Bronchial epithelial cell (primary cell): ENCODE measurements at regions not wholly inside any gene's neighbourhood (a gene's known extent, or its start where the extent isn't known, plus 50 kb on each side); places are given as distances from the start of the nearest gene placed in this dataset.

Experiments
- DNase-seq: peaks from one replicate; pipeline ENCODE4 v3.0.0-alpha.2; 2010; ENCODE audit warnings: low read depth
- FAIRE-seq: peaks from 2 replicates; lab custom pipeline; 2011; peaks lifted over from hg19 to GRCh38; lab: Jason Lieb, UNC
- H3K27me3 ChIP-seq: 2 replicates; pipeline ENCODE4 v1.5.1; 2011; ENCODE audit warnings: low read length; ENCODE audit not compliant: control insufficient read depth, insufficient read depth
- H3K36me3 ChIP-seq: 2 replicates; pipeline ENCODE4 v1.5.1; 2011; ENCODE audit warnings: low read length; ENCODE audit not compliant: control insufficient read depth, insufficient read depth
- H3K4me3 ChIP-seq: 2 replicates; pipeline ENCODE4 v1.5.1; 2011; ENCODE audit warnings: mild to moderate bottlenecking, low read depth, low read length, control low read depth
- TF ChIP-seq, protein P1 (sequence below): IDR thresholded peaks from 2 replicates; pipeline ENCODE4 v1.5.1; 2011; ENCODE audit warnings: mild to moderate bottlenecking, moderate library complexity, low read length, control low read depth, inconsistent platforms; ENCODE audit not compliant: insufficient read depth, severe bottlenecking

DNA sequence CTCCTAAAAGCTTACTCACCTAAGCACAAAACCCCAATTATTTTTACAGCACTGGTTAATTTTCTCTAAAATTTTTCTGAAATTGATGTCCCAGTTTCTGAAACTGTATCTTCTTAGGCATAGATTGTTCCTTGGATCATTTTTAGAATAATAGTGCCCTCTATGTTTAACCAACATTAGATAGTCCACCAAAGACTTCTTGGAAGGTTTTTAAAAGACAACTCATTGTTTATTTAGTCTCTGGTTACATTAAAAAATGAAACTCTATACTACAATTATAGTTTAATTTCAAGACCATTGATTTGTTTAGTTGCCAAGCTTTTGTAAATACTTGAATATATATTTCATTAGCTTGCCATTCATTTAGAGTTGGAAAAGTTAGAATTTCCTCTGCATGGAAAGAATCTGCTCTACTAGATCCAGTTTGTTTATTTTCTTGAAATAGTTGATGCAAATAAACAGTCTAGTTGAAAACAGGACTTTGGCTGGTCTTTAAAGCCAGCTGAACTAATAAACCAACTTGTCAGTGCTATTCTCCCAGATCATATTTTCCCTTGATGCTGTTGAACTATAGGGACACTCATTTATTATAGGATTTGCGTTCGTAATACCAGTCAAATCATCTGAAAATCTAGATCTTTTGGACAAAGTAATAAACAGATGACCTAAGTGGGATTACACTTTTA is 990.5 kb downstream of the TLE1 start:
- H3K4me3 ChIP-seq: no peak overlapping the region
- TF ChIP-seq, protein P1, sequence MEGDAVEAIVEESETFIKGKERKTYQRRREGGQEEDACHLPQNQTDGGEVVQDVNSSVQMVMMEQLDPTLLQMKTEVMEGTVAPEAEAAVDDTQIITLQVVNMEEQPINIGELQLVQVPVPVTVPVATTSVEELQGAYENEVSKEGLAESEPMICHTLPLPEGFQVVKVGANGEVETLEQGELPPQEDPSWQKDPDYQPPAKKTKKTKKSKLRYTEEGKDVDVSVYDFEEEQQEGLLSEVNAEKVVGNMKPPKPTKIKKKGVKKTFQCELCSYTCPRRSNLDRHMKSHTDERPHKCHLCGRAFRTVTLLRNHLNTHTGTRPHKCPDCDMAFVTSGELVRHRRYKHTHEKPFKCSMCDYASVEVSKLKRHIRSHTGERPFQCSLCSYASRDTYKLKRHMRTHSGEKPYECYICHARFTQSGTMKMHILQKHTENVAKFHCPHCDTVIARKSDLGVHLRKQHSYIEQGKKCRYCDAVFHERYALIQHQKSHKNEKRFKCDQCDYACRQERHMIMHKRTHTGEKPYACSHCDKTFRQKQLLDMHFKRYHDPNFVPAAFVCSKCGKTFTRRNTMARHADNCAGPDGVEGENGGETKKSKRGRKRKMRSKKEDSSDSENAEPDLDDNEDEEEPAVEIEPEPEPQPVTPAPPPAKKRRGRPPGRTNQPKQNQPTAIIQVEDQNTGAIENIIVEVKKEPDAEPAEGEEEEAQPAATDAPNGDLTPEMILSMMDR: no peak
- FAIRE-seq: no peak

DNA sequence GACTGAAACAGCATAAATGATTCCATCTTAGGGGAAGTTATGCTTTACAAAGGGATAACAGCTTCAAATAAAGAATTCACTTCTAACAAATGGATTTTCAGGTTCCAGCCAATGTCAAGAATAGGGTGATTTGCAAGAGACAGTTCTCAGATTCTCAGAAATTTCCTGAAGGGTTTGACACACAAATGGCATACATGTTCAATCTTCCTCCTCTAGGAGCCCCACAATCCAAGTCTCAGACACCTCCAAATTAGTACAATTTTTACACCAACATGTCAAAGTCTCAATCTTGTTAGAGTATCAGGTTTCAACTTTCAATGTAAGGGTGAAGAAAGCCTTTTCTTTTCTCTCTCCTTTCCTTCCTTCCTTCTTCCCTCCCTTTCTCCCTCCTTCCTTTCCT is 996.6 kb downstream of the TLE1 start:
- no peak overlapping the region for H3K4me3 ChIP-seq
- no peaks in the 10 kb centered on the region for H3K27me3 ChIP-seq
- FAIRE-seq (no peak), DNase-seq (no peak)
- no peaks in the 10 kb centered on the region for H3K36me3 ChIP-seq
- TF ChIP-seq, protein P1: no peak

More for the DNA sequence above, 990.5 kb downstream of the TLE1 start:
- H3K27me3 ChIP-seq: no peaks in the 10 kb centered on the region
- no peak for DNase-seq
- H3K36me3 ChIP-seq: no peaks in the 10 kb centered on the region

DNA sequence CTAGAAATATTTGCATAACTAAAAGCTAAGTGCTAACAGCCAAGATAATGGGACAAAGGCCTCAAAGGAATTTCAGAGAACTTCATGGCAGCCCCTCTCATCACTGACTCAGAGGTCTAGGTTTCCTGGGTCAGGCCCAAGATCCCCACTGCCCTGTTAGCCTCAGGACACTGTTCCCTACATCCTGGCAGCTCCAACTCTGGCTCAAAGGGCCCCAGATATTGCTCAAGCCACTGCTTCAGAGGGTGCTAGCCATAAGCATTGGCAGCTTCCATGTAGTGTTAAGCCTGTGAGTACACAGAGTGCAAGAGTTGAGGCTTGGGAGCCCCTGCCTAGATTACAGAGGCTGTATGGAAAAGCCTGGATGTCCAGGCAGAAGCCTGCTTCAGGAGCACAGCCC is 998.1 kb downstream of the TLE1 start:
- Histone ChIP-seq H3K4me3 (no peak overlapping the region), H3K27me3 (no peaks in the 10 kb centered on the region), H3K36me3 (no peaks in the 10 kb centered on the region)
- DNase-seq (no peak), FAIRE-seq (no peak)
- TF ChIP-seq, protein P1: no peak

DNA sequence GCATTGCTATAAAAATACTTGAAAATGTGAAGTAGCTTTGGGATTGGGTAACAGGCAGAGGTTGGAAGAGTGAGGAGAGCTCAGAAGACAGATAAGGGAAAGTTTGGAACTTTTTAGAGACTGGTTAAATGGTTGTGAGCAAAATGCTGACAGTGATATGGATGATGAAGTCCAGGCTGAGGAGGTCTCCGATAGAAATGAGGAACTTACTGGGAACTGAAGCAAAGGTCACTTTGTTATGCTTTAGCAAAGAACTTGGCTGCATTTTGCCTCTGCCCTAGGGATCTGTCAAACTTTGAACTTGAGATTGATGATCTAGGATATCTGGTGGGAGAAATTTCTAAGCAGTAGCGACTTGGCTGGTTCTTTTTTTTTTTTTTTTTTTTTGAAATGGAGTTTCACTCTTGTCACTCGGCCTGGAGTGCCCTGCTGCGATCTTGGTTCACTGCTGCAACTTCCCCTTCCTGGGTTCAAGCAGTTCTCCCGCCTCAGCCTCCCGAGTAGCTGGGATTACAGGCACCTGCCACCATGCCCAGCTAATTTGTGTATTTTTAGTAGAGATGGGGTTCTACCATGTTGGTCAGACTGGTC is 998.9 kb downstream of the TLE1 start:
- Histone ChIP-seq H3K4me3 (no peak overlapping the region), H3K36me3 (no peaks in the 10 kb centered on the region), H3K27me3 (no peaks in the 10 kb centered on the region)
- TF ChIP-seq, protein P1: no peak
- FAIRE-seq (no peak), DNase-seq (no peak)

DNA sequence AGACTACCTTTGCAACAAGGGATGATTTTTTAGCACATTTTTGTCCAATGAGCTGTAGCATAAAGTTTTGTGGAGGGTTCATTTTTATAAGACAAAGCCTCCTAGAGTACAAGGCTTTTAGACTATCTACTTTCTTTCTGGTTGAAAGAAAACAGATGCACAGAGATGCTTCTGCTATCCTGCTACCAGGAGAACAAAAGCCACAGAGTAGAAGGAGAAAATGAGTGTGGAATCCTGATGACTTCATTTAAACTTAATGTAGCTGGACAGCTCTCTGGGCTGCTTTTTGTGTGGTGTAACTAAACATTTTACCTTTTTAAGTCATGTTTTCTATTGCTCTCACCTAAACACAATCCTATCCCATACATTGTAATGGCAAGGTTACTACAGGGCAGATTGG is 1009.4 kb downstream of the TLE1 start:
- H3K27me3 ChIP-seq: no peaks in the 10 kb centered on the region
- no peak for FAIRE-seq
- TF ChIP-seq, protein P1: no peak
- DNase-seq: no peak
- no peak overlapping the region for H3K4me3 ChIP-seq
- no peaks in the 10 kb centered on the region for H3K36me3 ChIP-seq
